Right lobe of liver (tissue), 4 donors: ENCODE measurements at regions not wholly inside any gene's neighbourhood (a gene's known extent, or its start where the extent isn't known, plus 50 kb on each side); places are given as distances from the start of the nearest gene placed in this dataset.

Experiments
- CTCF ChIP-seq, 4 donors: fragments of 200-600 bp in 3 of 4; fragments of 450-650 bp in 1 of 4; IDR thresholded peaks; one replicate each; pipeline versions ENCODE4 v1.5.1 to v1.8.0; 2016 to 2022; ENCODE audit warnings: antibody characterized with exemption in 4 of 4, mild to moderate bottlenecking in 2 of 4
- POLR2A ChIP-seq: fragments of 450-650 bp; IDR thresholded peaks from one replicate; pipeline ENCODE4 v1.6.1; 2017; ENCODE audit warnings: antibody characterized with exemption, mild to moderate bottlenecking
- donor health status: DM: no; HTN: no; CAD: no.
- donor health status: DM: no; HTN: no; CAD: no.
- donor health status: DM: no; HTN: yes; CAD: no.

DNA sequence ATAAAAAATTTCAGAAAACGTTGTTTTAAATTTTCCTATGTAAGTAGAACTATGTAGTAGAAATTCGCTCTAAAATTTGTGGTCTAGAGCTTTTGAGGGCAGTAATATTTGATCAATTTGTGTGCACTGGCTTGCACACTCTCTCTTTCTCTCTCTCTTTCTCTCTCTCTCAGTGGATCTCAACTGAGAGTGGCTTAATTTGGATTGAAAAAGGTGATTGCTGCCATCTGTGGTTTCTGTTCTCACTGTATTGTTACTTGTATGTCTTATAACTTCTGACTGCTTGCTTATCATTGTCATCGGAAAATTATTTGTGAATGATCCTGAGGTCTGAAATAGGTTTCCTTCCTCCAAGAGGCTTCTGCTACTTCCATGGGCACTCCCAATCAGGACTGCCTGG is 368.2 kb downstream of the KCTD16 start:
- no peak for TF ChIP-seq POLR2A
- no peak for TF ChIP-seq CTCF (IDR thresholded peaks at IDR 0.05)
